Stimulated activated CD4-positive, alpha-beta T cell treated with anti-CD3 and anti-CD28 coated beads, Interleukin-1b, Interleukin-23, amount 100 ng/mL, for 48 hours (primary cell): ENCODE measurements at regions not wholly inside any gene's neighbourhood (a gene's known extent, or its start where the extent isn't known, plus 50 kb on each side); places are given as distances from the start of the nearest gene placed in this dataset.

Experiments used
- DNase-seq: peaks from one replicate; pipeline ENCODE4 v3.0.0-alpha.2; 2020

GRCh38 chr21:35792569-35793305 lies 267.6 kb downstream of the SETD4 start:
- DNase-seq, result no peak

GRCh38 chr21:35791541-35792325 lies 268.6 kb downstream of the SETD4 start:
- no peak for DNase-seq

- no peak for DNase-seq
These were observed 276.6 kb downstream of the SETD4 start for GRCh38 chr21:35783721-35784120.

- DNase-seq, result no peak
These were observed 277.7 kb downstream of the SETD4 start for GRCh38 chr21:35782667-35783066.

GRCh38 chr21:35780983-35781382 lies 279.3 kb downstream of the SETD4 start:
- no peak for DNase-seq

GRCh38 chr21:35779690-35780570 lies 280.4 kb downstream of the SETD4 start:
- no peak for DNase-seq

GRCh38 chr21:35779167-35779566 lies 281.2 kb downstream of the SETD4 start:
- DNase-seq, result no peak

- no peak for DNase-seq
These were observed 283.2 kb downstream of the SETD4 start for GRCh38 chr21:35777081-35777480.

GRCh38 chr21:35775778-35776544 lies 284.4 kb downstream of the SETD4 start:
- DNase-seq, result no peak

GRCh38 chr21:35770101-35770945 lies 290.0 kb downstream of the SETD4 start:
- DNase-seq, result no peak

GRCh38 chr21:35768187-35768586 lies 292.1 kb downstream of the SETD4 start:
- DNase-seq, result no peak

- no peak for DNase-seq
These were observed 295.7 kb downstream of the SETD4 start for GRCh38 chr21:35764586-35764985.

GRCh38 chr21:35764077-35764476 lies 296.2 kb downstream of the SETD4 start:
- DNase-seq, result no peak

- DNase-seq, result no peak
These were observed 305.7 kb downstream of the SETD4 start for GRCh38 chr21:35754583-35754982.

- no peak for DNase-seq
These were observed 307.0 kb downstream of the SETD4 start for GRCh38 chr21:35753308-35753707.

GRCh38 chr21:35751171-35751570 lies 309.2 kb downstream of the SETD4 start:
- no peak for DNase-seq

GRCh38 chr21:35749904-35750303 lies 310.4 kb downstream of the SETD4 start:
- DNase-seq, result no peak

- no peak for DNase-seq
These were observed 311.5 kb downstream of the SETD4 start for GRCh38 chr21:35748678-35749314.

- no peak for DNase-seq
These were observed 316.8 kb downstream of the SETD4 start for GRCh38 chr21:35743571-35743970.

GRCh38 chr21:35738347-35738961 lies 321.9 kb downstream of the SETD4 start:
- DNase-seq, result no peak
